ENCODE measurements at regions not wholly inside any gene's neighbourhood (a gene's known extent, or its start where the extent isn't known, plus 50 kb on each side); places are given as distances from the start of the nearest gene placed in this dataset.

DNA sequence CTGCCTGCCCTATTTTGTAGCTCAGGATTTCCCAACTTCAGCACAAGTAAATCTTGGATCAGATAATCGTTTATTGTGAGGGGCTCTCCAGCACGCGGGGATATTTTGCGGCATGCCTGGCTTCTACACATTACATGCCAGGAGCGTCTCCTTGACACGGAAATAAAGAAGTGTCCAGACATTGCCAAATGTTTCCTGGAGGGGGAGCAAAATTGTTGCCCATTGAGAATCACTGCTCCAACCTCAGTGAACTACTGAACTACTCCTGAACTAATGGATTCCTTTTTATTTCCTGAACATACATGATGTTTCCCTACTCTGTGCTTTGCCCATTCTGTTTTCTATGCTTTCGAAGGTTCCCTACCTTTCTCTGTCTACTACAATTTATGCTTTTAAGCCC lies 1359.1 kb upstream of the ADGRL2 start:
- intact Hi-C loops (cut with DNase I), result no loop called here
- no peak for DNase-seq

DNA sequence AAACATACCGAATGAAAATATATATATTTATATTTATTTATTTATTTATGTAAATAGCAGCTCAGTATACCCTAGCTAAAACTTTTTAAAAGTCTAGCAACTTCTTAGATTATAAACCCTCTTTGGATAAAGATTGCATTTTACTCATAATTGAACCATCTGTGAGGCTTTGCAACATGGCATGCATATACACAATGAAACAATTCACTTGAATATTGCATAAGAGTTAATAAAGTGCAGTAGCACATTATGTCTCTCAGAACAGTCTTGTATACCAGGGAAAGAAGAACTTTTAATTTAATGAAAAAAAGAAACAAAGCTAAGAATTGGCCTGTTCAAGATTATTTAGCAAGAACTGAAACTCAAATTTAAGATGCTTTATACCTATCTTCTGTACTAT lies 1363.9 kb upstream of the ADGRL2 start:
- DNase-seq, result no peak
- intact Hi-C loops (cut with DNase I), result no loop called here

DNA sequence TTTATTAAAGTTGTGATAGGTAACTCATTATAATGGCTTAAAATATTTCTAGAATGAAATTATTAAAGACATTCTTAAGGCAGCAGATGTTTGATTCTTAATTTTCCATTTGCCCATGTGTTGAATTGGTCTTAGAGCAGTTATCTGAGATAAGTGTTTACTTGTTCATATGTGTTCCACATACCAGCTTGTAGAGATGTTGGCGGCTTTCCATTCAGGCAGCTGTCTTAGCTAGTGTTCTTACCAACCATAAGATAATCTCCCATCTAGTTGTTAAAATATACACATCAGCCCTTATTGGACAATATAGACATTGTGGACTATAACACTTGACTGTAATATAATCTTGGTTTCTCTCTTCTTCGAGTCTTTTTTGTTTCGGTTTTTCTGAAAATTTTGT lies 1372.9 kb upstream of the ADGRL2 start:
- intact Hi-C loops (cut with DNase I), result no loop called here
- DNase-seq, result no peak

DNA sequence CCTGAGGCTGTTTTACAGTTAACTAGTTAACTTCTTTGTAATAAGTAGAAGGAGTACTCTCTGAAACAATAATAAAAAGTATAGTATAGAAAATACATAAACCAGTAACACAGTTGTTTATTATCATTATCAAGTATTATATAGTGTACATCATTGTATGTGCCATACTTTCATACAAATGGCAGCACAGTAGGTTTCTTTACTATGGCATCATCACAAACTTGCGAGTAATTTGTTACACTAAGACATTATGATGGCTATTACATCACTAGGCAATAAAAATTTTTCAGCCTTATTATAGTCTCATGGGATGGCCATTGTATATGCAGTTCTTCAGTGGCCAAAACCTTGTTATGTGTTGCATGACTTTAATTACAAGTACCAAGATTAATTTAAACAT lies 1376.5 kb upstream of the ADGRL2 start:
- intact Hi-C loops (cut with DNase I), result no loop called here
- DNase-seq, result no peak

DNA sequence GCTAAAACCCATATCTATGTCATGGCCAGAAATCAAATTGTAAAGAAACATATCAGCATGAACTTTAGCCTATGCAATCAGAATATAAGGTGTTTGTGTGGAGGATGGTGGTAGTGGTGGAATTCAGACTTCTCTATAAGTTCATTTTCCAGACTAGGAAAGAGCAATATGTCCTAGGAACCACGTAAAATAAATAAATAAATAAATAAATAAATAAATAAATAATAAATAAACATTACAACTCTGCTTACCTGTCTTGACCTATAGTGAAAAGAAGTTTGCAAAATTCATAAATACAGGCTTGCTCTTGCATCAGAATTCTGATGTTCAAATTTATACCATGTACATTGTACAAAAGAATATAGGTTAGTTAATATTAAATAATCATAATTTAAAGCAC lies 1382.6 kb upstream of the ADGRL2 start:
- no peak for DNase-seq
- intact Hi-C loops (cut with DNase I), result no loop called here

DNA sequence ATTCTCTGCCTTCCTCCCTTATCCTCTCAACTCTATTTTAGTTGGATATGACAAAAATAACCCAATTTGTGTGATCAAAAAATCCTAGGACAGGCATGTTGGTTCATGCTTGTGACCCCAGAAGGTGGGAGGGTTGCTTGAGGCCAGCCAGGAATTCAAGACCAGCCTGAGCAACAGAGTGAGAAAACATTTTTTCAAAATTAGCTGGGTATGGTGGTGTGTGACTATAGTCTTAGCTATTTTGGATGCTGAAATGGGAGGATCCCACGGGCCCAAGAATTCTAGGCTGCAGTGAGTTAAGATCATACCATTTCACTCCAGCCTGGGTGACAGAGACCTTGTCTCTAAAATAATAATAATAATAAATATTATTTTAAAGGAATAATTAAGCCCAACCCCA lies 1383.1 kb upstream of the ADGRL2 start:
- DNase-seq, result no peak
- intact Hi-C loops (cut with DNase I), result no loop called here

DNA sequence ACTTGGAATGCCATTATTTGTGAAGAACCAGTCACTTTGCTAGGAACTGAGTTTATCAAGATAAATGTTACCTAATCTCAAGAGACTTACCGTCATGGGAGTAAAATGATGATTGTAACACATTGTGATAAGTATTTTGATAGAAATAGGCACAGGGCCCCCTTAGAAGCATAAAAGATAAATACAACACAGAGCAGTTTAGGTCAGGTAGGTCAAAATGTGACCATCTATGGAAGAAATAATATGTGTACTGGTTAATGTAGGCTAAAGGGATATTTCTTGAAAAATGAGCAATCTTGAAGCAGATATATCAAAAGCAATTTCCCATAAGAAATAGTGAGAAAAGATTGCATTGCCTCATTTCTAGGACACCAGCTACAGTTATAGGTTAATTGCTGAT lies 1386.8 kb upstream of the ADGRL2 start:
- intact Hi-C loops (cut with DNase I), result no loop called here
- DNase-seq, result no peak

DNA sequence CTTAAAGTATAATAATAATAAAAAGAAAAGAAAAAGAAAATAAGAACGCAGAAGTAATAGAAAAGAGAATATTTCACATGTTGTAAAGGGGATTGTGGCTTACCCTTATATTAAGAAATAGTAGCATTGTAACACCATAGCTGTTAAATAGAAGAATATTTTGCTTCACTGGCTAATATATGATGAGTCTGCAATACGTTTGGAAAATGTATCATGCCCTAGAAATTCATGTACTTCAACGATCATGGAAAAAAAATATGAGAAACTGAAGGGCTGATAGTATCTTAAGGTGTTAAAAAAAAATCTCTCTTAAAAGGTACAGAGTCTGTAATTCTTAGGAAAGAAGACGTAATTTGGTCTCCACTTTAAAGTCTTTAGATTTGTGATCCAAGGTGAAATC lies 1390.5 kb upstream of the ADGRL2 start:
- no peak for DNase-seq
- intact Hi-C loops (cut with DNase I), result no loop called here

DNA sequence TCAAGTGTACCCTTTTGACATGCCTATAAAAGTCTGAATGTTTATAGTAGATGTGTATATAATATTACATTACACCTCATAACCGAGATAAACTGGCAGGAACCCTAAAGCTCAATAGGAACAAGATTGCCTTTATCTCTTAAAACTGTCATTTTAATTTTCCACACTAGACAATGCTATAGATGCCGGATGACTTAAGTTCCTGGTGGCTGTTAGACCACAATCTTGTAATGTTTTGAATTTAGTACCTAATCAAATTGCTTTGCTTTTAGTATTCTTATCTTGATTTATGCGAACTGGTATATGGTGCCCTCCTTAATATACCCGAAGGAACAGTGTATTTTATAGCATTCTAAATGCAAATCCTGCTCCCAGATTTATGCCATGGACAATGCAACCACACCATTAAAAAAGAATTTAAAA lies 1397.0 kb upstream of the ADGRL4 start:
- intact Hi-C loops (cut with DNase I), result no loop called here
- no peak for DNase-seq

DNA sequence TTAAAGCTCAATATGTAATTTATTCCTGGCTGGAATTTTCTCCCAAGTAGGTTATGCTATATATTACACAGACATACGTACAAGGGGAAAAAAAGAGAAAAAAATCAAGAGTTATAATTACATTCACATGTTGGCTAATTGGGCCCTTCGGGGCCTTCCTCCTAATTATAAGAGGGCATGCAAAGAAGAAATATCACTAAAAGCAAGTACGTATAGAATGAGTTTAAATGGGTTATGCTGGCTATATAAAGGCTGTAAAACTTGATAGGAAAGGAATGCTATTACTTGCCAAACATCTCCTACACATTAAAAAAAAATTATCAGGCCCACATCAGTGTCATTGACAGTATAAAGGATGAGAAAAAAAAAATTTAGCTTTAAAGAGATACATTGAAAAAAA lies 1396.1 kb upstream of the ADGRL4 start:
- intact Hi-C loops (cut with DNase I), result no loop called here
- no peak for DNase-seq

DNA sequence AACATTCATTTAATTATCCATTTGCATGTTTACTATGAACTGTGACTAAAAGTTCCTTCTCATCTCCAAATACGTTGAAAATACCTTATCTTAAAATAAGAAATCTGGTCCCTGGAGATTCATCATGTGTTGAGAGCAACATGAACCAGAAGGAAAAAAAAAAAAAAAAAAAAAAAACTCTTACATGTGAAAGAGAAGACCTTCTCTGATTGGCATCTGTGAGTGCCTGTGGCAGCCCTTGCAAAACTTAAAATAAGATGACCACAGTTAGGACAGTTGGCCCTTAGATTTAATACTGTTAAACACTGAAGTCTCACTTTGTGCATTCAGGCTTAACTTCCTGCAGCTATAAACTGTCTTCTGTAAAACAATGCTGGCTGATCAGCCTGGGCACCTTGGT lies 1395.2 kb upstream of the ADGRL4 start:
- intact Hi-C loops (cut with DNase I), result no loop called here
- DNase-seq, result no peak

DNA sequence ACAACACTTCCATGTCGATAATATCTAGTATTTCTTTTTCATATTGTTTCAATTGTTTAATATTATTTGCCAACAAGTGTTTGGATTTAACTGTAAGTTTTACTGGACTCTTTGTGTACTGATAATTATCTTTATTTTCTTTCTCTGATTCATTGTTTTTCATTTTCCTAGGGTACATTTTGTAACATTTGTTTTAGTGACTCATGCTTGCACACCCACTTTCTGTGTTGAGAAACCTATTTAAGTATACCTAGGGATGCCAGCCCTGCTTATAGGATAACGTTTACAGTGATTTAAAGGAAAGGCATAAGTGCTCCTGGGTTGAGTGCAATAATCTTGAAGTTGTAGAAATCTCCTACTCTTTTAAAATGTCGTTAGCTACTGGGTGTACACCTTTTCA lies 1386.0 kb upstream of the ADGRL4 start:
- DNase-seq, result no peak
- intact Hi-C loops (cut with DNase I), result no loop called here

DNA sequence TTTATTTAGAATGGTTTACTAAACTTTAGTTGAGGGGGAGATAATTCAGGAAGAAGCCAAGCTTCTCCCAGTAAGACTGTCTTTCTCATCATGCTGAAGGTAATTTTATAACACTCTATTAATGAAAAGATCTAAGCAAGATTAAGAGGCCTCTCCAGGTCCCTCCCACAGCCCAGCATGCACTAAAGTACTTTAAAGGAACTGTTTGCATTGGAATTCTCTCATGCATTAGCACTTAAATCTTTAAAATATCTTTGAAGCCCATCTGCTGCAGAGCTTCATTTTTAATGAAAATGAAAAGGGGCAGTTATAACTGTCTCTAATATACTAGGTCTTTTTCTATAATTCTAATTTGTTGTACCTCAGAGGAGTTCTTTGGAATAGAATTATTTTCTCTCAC lies 1379.1 kb upstream of the ADGRL4 start:
- DNase-seq, result no peak

DNA sequence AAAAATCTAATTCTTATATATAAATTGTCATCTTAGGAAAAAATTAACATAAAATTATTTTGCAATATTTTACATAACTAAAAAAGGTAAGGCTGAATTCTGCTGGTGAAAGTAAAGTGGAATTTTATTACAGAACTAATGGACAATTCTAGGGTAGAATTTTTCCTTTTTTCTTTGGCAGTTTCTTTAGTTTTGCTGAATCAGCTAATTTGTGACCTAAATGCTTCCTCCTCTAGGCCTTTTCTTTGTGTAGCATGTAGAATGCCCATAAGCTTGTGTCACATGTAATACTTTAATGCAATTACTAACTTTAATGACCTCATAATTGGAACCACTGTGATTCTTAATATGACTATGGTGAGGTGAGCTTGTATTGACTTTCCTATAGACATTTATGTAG lies 1378.4 kb upstream of the ADGRL4 start:
- no peak for DNase-seq
- intact Hi-C loops (cut with DNase I), result no loop called here

More for the DNA sequence above, 1379.1 kb upstream of the ADGRL4 start:
- intact Hi-C loops (cut with DNase I), result no loop called here

DNA sequence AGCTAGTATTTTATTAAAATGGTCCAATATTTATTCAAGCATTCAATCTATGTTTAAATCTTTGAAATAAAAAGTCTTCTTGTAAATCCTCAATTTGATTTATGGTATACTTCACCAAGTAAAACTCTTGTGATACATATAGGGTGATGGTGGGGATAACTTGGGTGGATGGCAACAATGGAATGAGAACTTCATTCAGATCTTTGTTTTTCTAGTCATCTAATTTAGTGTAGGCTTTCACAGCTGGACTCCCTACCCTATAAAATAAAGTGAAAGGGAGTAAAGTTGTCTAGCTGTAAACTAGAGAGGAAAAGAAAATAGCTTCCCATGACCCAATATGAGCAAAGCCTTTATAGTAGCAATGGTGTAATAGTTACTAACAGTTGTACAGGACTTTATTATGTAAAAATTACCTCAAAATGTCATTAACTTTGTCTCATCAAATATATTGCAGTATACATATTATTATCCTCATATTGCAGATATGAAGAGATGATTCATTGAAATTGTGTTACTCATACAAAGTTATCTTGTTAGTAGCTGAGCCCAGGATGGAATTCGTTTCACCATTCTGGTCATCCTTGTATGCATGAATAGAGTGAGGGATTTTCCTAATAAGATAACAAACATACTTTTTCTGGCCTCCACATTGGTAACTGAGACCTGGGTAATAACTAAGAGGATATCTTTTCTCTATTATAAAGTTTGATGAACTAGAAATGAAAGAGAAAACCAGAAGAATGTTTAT lies 1377.7 kb upstream of the ADGRL4 start:
- no peak for DNase-seq
- intact Hi-C loops (cut with DNase I), result no loop called here

DNA sequence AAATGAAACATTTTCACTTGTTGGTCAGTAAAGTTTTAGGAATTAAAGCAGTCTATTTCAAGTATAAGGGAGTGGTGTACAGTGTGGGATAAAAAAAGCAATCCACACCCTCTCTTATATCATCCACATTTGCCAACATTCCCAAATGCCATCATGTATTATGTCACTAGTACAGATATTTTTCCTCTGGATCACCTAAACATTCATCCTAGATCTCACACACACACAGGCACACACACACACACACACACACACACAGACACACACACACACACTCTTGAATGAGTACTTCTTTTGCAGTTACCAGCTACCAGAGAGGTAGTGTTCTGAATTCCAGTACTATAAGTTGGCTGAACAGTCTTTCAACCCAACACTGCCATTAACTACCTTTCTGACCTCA lies 1369.1 kb upstream of the ADGRL4 start:
- intact Hi-C loops (cut with DNase I), result no loop called here
- DNase-seq, result no peak

DNA sequence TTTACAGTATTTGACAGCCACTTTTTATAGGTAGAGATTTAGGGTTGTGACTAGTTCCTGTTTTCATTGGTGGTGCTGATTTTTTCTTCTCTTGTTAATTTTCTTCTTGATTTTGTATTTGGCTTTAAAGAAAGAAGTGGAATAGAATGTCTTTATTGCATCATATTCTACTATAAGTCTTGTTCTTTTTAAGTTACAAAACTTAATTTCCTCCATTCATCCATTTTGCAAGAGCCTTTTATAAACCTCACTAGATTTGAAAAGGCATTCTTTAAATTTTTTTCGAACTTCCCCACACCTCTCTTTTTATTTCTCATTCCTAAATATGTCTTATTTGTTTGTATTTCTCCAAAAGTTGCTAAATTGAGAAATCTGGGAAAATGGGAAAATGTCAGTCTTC lies 1368.6 kb upstream of the ADGRL4 start:
- intact Hi-C loops (cut with DNase I), result no loop called here
- no peak for DNase-seq

DNA sequence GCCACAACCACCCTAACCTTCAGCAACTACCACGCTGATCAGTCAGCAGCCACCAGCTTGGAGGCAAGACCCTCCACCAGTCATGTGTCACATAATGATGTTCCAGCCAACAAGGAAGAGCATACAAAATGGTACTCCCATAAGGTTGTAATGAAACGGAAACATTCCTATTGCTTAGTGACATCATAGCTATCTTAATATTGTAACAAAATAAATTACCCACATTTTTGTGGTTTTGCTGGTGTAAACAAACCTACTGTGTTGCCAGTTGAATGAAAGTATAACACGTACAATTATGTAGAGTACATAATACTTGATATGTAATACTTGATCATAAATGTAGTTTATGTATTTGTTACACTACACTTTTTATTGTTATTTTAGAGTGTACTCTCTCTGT lies 1363.2 kb upstream of the ADGRL4 start:
- intact Hi-C loops (cut with DNase I), result no loop called here

DNA sequence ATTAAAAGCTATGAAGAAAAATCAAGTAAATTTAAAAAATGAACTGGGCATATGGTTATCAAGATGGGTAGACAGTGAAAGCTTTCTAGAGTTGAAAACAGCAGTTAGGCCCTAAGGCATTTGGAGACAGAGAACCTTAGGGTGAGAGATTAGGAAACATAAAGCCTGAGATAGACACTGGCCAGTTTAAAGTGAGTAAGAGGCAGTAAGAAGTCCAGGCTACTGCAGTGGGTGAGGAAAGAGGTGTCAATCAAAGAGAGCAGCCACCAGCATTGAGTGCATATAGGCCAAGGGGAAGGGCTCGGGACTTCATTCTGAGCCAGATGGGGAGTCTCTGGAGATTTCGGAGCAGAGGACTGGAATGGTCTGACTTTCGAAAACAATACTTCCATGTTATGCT lies 1360.5 kb upstream of the ADGRL4 start:
- DNase-seq, result no peak
- intact Hi-C loops (cut with DNase I), result no loop called here

More for the DNA sequence above, 1363.2 kb upstream of the ADGRL4 start:
- no peak for DNase-seq

DNA sequence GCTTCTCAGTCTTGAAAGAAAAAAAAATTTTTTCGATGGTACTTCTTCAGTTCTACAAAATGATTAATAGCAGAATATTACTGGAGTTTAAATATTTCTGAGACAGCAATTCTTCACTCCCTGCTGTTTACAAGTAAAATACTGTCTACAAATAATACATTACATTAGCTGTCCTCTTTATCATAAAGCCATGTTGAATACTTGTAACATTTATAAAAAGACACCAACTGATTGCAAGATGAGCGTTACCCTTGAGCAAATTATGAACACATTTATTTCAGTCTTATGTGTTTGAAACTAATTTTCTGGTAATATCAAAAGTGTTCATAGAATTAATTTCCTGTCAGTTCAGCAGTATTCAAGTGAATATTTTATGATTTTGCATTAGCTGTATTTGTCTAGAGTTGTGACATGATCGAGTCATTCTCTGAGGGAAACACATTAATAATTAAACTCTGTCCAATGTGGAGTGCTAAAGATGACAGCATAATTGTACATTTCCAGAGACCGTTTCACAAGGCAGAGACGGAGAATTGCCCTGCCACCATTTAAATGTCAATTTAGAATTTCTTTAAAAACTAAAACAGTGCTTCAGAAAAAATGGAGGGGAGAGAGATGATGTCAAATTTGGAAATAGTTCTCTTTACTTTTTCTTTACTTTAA lies 1359.0 kb upstream of the ADGRL4 start:
- intact Hi-C loops (cut with DNase I), result no loop called here
- no peak for DNase-seq
